ENCODE measurements at regions not wholly inside any gene's neighbourhood (a gene's known extent, or its start where the extent isn't known, plus 50 kb on each side); places are given as distances from the start of the nearest gene placed in this dataset.

- Histone ChIP-seq H3K79me2 (ENCODE audit: control insufficient read depth, insufficient read depth, low read length, poor library complexity) (no peaks in the 10 kb centered on the region), H3K4me3 (ENCODE audit: low read depth, low read length) (no peak overlapping the region), H3K4me2 (ENCODE audit: low read length) (no peak overlapping the region), H3K4ac (ENCODE audit: low read depth, low read length) (no peak overlapping the region), H3K23ac (ENCODE audit: low read length) (no peak overlapping the region), H4K91ac (ENCODE audit: low read depth, low read length) (no peak overlapping the region), H2AFZ (ENCODE audit: insufficient read depth, low read length, poor library complexity) (no peak overlapping the region), H4K8ac (ENCODE audit: low read depth, low read length) (no peak overlapping the region), H3K79me1 (ENCODE audit: low read length) (no peaks in the 10 kb centered on the region), H2AK5ac (ENCODE audit: low read length) (no peak overlapping the region), H3K4me1 (ENCODE audit: control insufficient read depth in 1 of 2, insufficient read depth in 2 of 2, low read length in 2 of 2) (no peaks in the 10 kb centered on the region), H2BK120ac (ENCODE audit: insufficient read depth, low read length, poor library complexity) (no peak overlapping the region), H2BK12ac (ENCODE audit: low read length) (no peak overlapping the region), H4K12ac (ENCODE audit: low read depth, low read length) (no peak overlapping the region), H3K36me3 (ENCODE audit: control insufficient read depth in 1 of 2, insufficient read depth in 2 of 2, low read length in 2 of 2) (no peaks in the 10 kb centered on the region), H3K27me3 (ENCODE audit: insufficient read depth, low read length) (no peaks in the 10 kb centered on the region), H3K27ac (ENCODE audit: low read depth, low read length) (no peak overlapping the region), H3K14ac (ENCODE audit: low read length) (no peak overlapping the region), H3K9ac (ENCODE audit: low read length) (no peak overlapping the region), H2BK5ac (ENCODE audit: low read depth, low read length, poor library complexity) (no peak overlapping the region), H3K9me3 (ENCODE audit: insufficient read depth, low read depth, low read length) (no peaks in the 10 kb centered on the region), H3K18ac (ENCODE audit: low read length) (no peak overlapping the region)
- DNase-seq: no peak
- no CpG with 5 or more reads among the region's 17 CpGs for WGBS (ENCODE audit: extremely low coverage, insufficient coverage, insufficient read length)
Measured at GRCh38 chr9:134237630-134238265, 73.4 kb upstream of the RNU6ATAC start.

GRCh38 chr9:134239130-134239903 is 75.0 kb upstream of the RNU6ATAC start:
- Histone ChIP-seq H3K18ac (ENCODE audit: low read length) (no peak overlapping the region), H3K23ac (ENCODE audit: low read length) (no peak overlapping the region), H2AK5ac (ENCODE audit: low read length) (no peak overlapping the region), H3K14ac (ENCODE audit: low read length) (no peak overlapping the region), H3K36me3 (ENCODE audit: control insufficient read depth in 1 of 2, insufficient read depth in 2 of 2, low read length in 2 of 2) (no peaks in the 10 kb centered on the region), H3K4me3 (ENCODE audit: low read depth, low read length) (no peak overlapping the region), H3K27ac (ENCODE audit: low read depth, low read length) (no peak overlapping the region), H3K9me3 (ENCODE audit: insufficient read depth, low read depth, low read length) (no peaks in the 10 kb centered on the region), H4K12ac (ENCODE audit: low read depth, low read length) (no peak overlapping the region), H4K91ac (ENCODE audit: low read depth, low read length) (no peak overlapping the region), H3K4me1 (ENCODE audit: control insufficient read depth in 1 of 2, insufficient read depth in 2 of 2, low read length in 2 of 2) (no peaks in the 10 kb centered on the region), H2AFZ (ENCODE audit: insufficient read depth, low read length, poor library complexity) (no peak overlapping the region), H2BK5ac (ENCODE audit: low read depth, low read length, poor library complexity) (no peak overlapping the region), H3K9ac (ENCODE audit: low read length) (no peak overlapping the region), H2BK12ac (ENCODE audit: low read length) (no peak overlapping the region), H3K79me1 (ENCODE audit: low read length) (no peaks in the 10 kb centered on the region), H4K8ac (ENCODE audit: low read depth, low read length) (no peak overlapping the region), H3K4ac (ENCODE audit: low read depth, low read length) (no peak overlapping the region), H3K4me2 (ENCODE audit: low read length) (no peak overlapping the region), H3K79me2 (ENCODE audit: control insufficient read depth, insufficient read depth, low read length, poor library complexity) (no peaks in the 10 kb centered on the region), H3K27me3 (ENCODE audit: insufficient read depth, low read length) (peaks cover 3% of the 10 kb centered on the region), H2BK120ac (ENCODE audit: insufficient read depth, low read length, poor library complexity) (no peak overlapping the region)
- DNase-seq: no peak
- no CpG with 5 or more reads among the region's 29 CpGs for WGBS (ENCODE audit: extremely low coverage, insufficient coverage, insufficient read length)

GRCh38 chr9:134239939-134240338 is 75.6 kb upstream of the RNU6ATAC start:
- H3K18ac ChIP-seq (ENCODE audit: low read length): no peak overlapping the region
- no peaks in the 10 kb centered on the region for H3K9me3 ChIP-seq (ENCODE audit: insufficient read depth, low read depth, low read length)
- no peak overlapping the region for H3K27ac ChIP-seq (ENCODE audit: low read depth, low read length)
- H3K4me3 ChIP-seq (ENCODE audit: low read depth, low read length): no peak overlapping the region
- no peak overlapping the region for H2BK12ac ChIP-seq (ENCODE audit: low read length)
- peaks cover 3% of the 10 kb centered on the region for H3K27me3 ChIP-seq (ENCODE audit: insufficient read depth, low read length)
- no peak overlapping the region for H3K4me2 ChIP-seq (ENCODE audit: low read length)
- H3K36me3 ChIP-seq (ENCODE audit: control insufficient read depth in 1 of 2, insufficient read depth in 2 of 2, low read length in 2 of 2): no peaks in the 10 kb centered on the region
- no peak overlapping the region for H4K12ac ChIP-seq (ENCODE audit: low read depth, low read length)
- no peak overlapping the region for H2AK5ac ChIP-seq (ENCODE audit: low read length)
- no peak overlapping the region for H4K91ac ChIP-seq (ENCODE audit: low read depth, low read length)
- H3K23ac ChIP-seq (ENCODE audit: low read length): no peak overlapping the region
- H3K14ac ChIP-seq (ENCODE audit: low read length): no peak overlapping the region
- H2BK5ac ChIP-seq (ENCODE audit: low read depth, low read length, poor library complexity): no peak overlapping the region
- H3K9ac ChIP-seq (ENCODE audit: low read length): no peak overlapping the region
- H2AFZ ChIP-seq (ENCODE audit: insufficient read depth, low read length, poor library complexity): no peak overlapping the region
- H3K79me1 ChIP-seq (ENCODE audit: low read length): no peaks in the 10 kb centered on the region
- no peak for DNase-seq
- WGBS (ENCODE audit: extremely low coverage, insufficient coverage, insufficient read length): no CpG with 5 or more reads among the region's 7 CpGs
- H3K79me2 ChIP-seq (ENCODE audit: control insufficient read depth, insufficient read depth, low read length, poor library complexity): no peaks in the 10 kb centered on the region
- no peak overlapping the region for H4K8ac ChIP-seq (ENCODE audit: low read depth, low read length)
- H3K4ac ChIP-seq (ENCODE audit: low read depth, low read length): no peak overlapping the region
- no peaks in the 10 kb centered on the region for H3K4me1 ChIP-seq (ENCODE audit: control insufficient read depth in 1 of 2, insufficient read depth in 2 of 2, low read length in 2 of 2)
- no peak overlapping the region for H2BK120ac ChIP-seq (ENCODE audit: insufficient read depth, low read length, poor library complexity)

- Histone ChIP-seq H3K4me3 (ENCODE audit: low read depth, low read length) (no peak overlapping the region), H3K79me2 (ENCODE audit: control insufficient read depth, insufficient read depth, low read length, poor library complexity) (no peaks in the 10 kb centered on the region), H2BK120ac (ENCODE audit: insufficient read depth, low read length, poor library complexity) (no peak overlapping the region), H2AK5ac (ENCODE audit: low read length) (no peak overlapping the region), H3K18ac (ENCODE audit: low read length) (no peak overlapping the region), H3K27me3 (ENCODE audit: insufficient read depth, low read length) (peaks cover 3% of the 10 kb centered on the region), H3K27ac (ENCODE audit: low read depth, low read length) (no peak overlapping the region), H4K8ac (ENCODE audit: low read depth, low read length) (no peak overlapping the region), H3K9ac (ENCODE audit: low read length) (no peak overlapping the region), H3K36me3 (ENCODE audit: control insufficient read depth in 1 of 2, insufficient read depth in 2 of 2, low read length in 2 of 2) (no peaks in the 10 kb centered on the region), H4K91ac (ENCODE audit: low read depth, low read length) (no peak overlapping the region), H3K14ac (ENCODE audit: low read length) (no peak overlapping the region), H3K23ac (ENCODE audit: low read length) (no peak overlapping the region), H2AFZ (ENCODE audit: insufficient read depth, low read length, poor library complexity) (no peak overlapping the region), H2BK12ac (ENCODE audit: low read length) (no peak overlapping the region), H2BK5ac (ENCODE audit: low read depth, low read length, poor library complexity) (no peak overlapping the region), H4K12ac (ENCODE audit: low read depth, low read length) (no peak overlapping the region), H3K4ac (ENCODE audit: low read depth, low read length) (no peak overlapping the region), H3K79me1 (ENCODE audit: low read length) (no peaks in the 10 kb centered on the region), H3K4me2 (ENCODE audit: low read length) (no peak overlapping the region), H3K4me1 (ENCODE audit: control insufficient read depth in 1 of 2, insufficient read depth in 2 of 2, low read length in 2 of 2) (no peaks in the 10 kb centered on the region), H3K9me3 (ENCODE audit: insufficient read depth, low read depth, low read length) (no peaks in the 10 kb centered on the region)
- DNase-seq: no peak
- WGBS (ENCODE audit: extremely low coverage, insufficient coverage, insufficient read length): no CpG with 5 or more reads among the region's 11 CpGs
Measured at GRCh38 chr9:134240361-134240760, 76.0 kb upstream of the RNU6ATAC start.

Measured in trophoblast cell (in vitro differentiated cells and primary cell).